Body of pancreas (tissue), 4 donors: ENCODE measurements at regions not wholly inside any gene's neighbourhood (a gene's known extent, or its start where the extent isn't known, plus 50 kb on each side); places are given as distances from the start of the nearest gene placed in this dataset.

Experiments used
- ATAC-seq: fragments of 150-250 bp; one replicate; pipeline ENCODE4 v1.9.1; 2016
- DNase-seq, 4 donors: peaks; one replicate each; pipeline ENCODE4 v3.0.0-alpha.2; 2019
- H3K27ac ChIP-seq, 4 donors: fragments of 200-600 bp; sonication (generic); 1 replicate in 3 of 4; 2 replicates in 1 of 4; pipeline versions ENCODE4 v1.5.1 to v1.6.1; 2016 to 2019; ENCODE audit warnings: mild to moderate bottlenecking in 1 of 4, mixed read lengths in 1 of 4, moderate library complexity in 1 of 4
- H3K27me3 ChIP-seq, 2 donors: fragments of 200-600 bp; sonication (generic); one replicate each; pipeline ENCODE4 v1.6.0; 2016; ENCODE audit warnings: mild to moderate bottlenecking in 1 of 2
- H3K36me3 ChIP-seq, 2 donors: fragments of 200-600 bp; sonication (generic); replicated peaks in 1 of 2; 2 replicates each; pipeline ENCODE4 v1.5.1; 2016; ENCODE audit warnings: low read depth in 2 of 2; ENCODE audit not compliant: insufficient read depth in 1 of 2
- H3K4me1 ChIP-seq: fragments of 200-600 bp; sonication (generic); one replicate; pipeline ENCODE4 v1.6.0; 2016
- H3K4me3 ChIP-seq, 2 donors: fragments of 200-600 bp; sonication (generic); 1 replicate in 1 of 2; 2 replicates in 1 of 2; pipeline ENCODE4 v1.5.1; 2016 to 2019
- H3K9me3 ChIP-seq, 3 donors: fragments of 200-600 bp; sonication (generic); 1 replicate in 2 of 3; 2 replicates in 1 of 3; pipeline ENCODE4 v1.5.1; 2016
- POLR2A ChIP-seq, 3 donors: fragments of 450-650 bp; IDR thresholded peaks; one replicate each; pipeline ENCODE4 v1.6.1; 2016; ENCODE audit warnings: antibody characterized with exemption in 3 of 3, mild to moderate bottlenecking in 2 of 3
- WGBS, 2 donors: methylation state at CpG; one replicate each; pipeline ENCODE4 v1.1.5; 2017; 5-methylcytosine and 5-hydroxymethylcytosine counted together
- intact Hi-C: fragments of 100-400 bp; cut with DNase I; formaldehyde crosslinking; loops from one replicate; pipeline ENCODE4 v1.15.1; 2023
- TF ChIP-seq, protein P1 (sequence below), 7 experiments: fragments of 450-650 bp in 4 of 7; fragments of 200-600 bp in 3 of 7; sonication (generic) in 3 of 7; IDR thresholded peaks; one replicate each; pipeline ENCODE4 v1.5.1; 2016 to 2019; ENCODE audit warnings: antibody characterized with exemption in 7 of 7

DNA sequence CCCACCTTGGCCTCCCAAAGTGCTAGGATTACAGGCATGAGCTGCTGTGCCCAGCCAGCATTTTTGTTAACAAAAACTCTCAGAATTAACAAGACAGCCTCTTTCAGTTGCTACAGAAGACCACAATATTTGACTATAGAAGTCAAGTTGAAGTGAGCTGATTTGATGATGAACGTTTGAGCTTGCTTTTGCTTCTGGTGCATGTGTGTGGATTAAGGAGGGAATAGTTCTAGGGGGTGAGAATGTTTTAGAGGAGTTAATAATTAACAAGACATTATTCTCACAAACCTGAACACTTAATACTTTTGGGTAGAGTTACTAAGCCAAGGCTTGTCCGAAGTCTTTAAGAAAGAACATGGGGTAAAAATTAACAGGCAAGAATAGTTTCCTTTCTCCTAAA, 191.6 kb downstream of the TENT4A start:
- intact Hi-C loops = no loop called here
- H3K4me3 ChIP-seq = no peak overlapping the region
- H3K27ac ChIP-seq = peak overlapping the region in 1 of 4 donors; percentile 6
- DNase-seq = no peak
- H3K9me3 ChIP-seq = no peaks in the 10 kb centered on the region
- H3K4me1 ChIP-seq = peaks cover 20% of the 10 kb centered on the region
- H3K27me3 ChIP-seq = no peaks in the 10 kb centered on the region
- peak; percentile 1 for ATAC-seq
- TF ChIP-seq, protein P1, sequence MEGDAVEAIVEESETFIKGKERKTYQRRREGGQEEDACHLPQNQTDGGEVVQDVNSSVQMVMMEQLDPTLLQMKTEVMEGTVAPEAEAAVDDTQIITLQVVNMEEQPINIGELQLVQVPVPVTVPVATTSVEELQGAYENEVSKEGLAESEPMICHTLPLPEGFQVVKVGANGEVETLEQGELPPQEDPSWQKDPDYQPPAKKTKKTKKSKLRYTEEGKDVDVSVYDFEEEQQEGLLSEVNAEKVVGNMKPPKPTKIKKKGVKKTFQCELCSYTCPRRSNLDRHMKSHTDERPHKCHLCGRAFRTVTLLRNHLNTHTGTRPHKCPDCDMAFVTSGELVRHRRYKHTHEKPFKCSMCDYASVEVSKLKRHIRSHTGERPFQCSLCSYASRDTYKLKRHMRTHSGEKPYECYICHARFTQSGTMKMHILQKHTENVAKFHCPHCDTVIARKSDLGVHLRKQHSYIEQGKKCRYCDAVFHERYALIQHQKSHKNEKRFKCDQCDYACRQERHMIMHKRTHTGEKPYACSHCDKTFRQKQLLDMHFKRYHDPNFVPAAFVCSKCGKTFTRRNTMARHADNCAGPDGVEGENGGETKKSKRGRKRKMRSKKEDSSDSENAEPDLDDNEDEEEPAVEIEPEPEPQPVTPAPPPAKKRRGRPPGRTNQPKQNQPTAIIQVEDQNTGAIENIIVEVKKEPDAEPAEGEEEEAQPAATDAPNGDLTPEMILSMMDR (IDR thresholded peaks at IDR 0.05) = no peak
- TF ChIP-seq POLR2A (IDR thresholded peaks at IDR 0.05) = no peak
- 22 to 35% methylated on average over 2 of the region's 2 CpGs for WGBS, 2 donors
- H3K36me3 ChIP-seq = no peaks in the 10 kb centered on the region

DNA sequence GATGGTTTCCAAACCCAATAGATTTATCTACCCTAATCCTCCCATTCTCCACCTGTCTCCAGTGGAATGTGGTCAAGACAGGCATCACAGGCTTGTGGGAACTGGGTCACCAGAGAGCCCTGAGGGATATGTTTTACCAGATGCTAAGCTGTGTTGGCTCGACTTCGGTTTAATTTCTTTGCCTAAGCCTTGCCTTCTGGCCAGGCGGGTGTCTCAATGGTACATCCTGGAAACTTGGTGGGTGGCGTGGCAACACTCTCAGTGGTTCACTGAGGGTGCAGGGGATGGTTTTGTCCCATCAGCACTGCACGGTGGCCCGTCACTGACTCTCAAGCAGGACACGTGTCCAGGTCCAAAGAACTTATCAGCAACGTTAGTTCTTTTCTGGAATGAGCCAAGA, 192.2 kb downstream of the TENT4A start:
- no peaks in the 10 kb centered on the region for H3K9me3 ChIP-seq
- intact Hi-C loops = no loop called here
- 70 to 75% methylated on average over 7 to 8 of the region's 8 CpGs for WGBS, 2 donors
- TF ChIP-seq, protein P1 (IDR thresholded peaks at IDR 0.05) = no peak
- TF ChIP-seq POLR2A (IDR thresholded peaks at IDR 0.05) = no peak
- DNase-seq = peak in 1 of 4 donors; percentile 6
- no peak overlapping the region for H3K4me3 ChIP-seq
- peak overlapping the region in 1 of 4 donors; percentile 6 for H3K27ac ChIP-seq
- H3K27me3 ChIP-seq = no peaks in the 10 kb centered on the region
- H3K36me3 ChIP-seq = no peaks in the 10 kb centered on the region
- H3K4me1 ChIP-seq = peaks cover 14% of the 10 kb centered on the region
- ATAC-seq = peak; percentile 5

GRCh38 chr5:6905883-6906282, 192.7 kb downstream of the TENT4A start:
- Histone ChIP-seq H3K4me1 (peaks cover 10% of the 10 kb centered on the region), H3K4me3 (no peak overlapping the region), H3K27me3 (no peaks in the 10 kb centered on the region), H3K27ac (no peak overlapping the region), H3K36me3 (no peaks in the 10 kb centered on the region), H3K9me3 (no peaks in the 10 kb centered on the region)
- peak; percentile 31 for ATAC-seq
- intact Hi-C loops = no loop called here
- no peak for DNase-seq
- no peak for TF ChIP-seq POLR2A (IDR thresholded peaks at IDR 0.05)
- TF ChIP-seq, protein P1 (IDR thresholded peaks at IDR 0.05) = no peak
- 66 to 78% methylated on average over 5 of the region's 5 CpGs for WGBS, 2 donors

DNA sequence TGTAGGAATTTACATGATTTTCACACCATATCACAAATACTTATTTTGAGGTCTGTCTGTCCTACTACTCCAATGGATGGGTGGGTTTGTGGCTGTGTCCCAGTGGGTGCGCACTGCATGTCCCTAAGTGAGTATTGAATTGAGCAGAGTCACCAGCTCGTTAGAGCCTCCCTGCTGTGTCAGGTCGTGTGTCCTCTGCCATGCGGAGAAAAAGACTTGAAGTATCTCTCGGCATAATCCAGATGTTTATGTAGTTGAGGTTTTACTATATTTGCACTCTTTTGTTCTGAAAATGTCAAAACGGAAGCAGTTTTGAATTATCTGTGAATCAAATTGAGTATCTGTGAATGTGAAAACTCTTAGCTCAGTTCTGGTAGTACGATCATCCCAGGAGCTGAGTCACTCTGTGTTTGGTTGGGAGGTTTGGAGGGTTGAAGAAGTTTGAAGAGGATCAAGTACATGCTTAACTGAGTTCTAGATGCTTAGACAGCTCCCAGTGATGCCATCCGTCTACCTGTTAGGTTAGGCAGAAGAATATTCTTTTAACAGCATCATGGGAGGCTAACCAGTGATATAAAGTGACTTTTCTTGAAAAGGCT, 194.2 kb downstream of the TENT4A start:
- H3K4me3 ChIP-seq = no peak overlapping the region
- DNase-seq (no peak), ATAC-seq (no peak)
- H3K27ac ChIP-seq = no peak overlapping the region
- intact Hi-C loops = no loop called here
- WGBS, 2 donors = 73 to 80% methylated on average over 8 of the region's 8 CpGs
- H3K4me1 ChIP-seq = peaks cover 10% of the 10 kb centered on the region
- no peaks in the 10 kb centered on the region for H3K9me3 ChIP-seq
- no peaks in the 10 kb centered on the region for H3K36me3 ChIP-seq
- TF ChIP-seq POLR2A (IDR thresholded peaks at IDR 0.05) = no peak
- TF ChIP-seq, protein P1 (IDR thresholded peaks at IDR 0.05) = no peak
- no peaks in the 10 kb centered on the region for H3K27me3 ChIP-seq

GRCh38 chr5:6909901-6910300, 196.7 kb downstream of the TENT4A start:
- Histone ChIP-seq H3K27ac (no peak overlapping the region), H3K9me3 (no peaks in the 10 kb centered on the region), H3K27me3 (no peaks in the 10 kb centered on the region), H3K4me3 (no peak overlapping the region), H3K36me3 (no peaks in the 10 kb centered on the region), H3K4me1 (peaks cover 7% of the 10 kb centered on the region)
- no peak for DNase-seq
- WGBS, 2 donors = 86 to 87% methylated on average over 4 of the region's 4 CpGs
- intact Hi-C loops = no loop called here
- ATAC-seq = no peak
- TF ChIP-seq POLR2A (IDR thresholded peaks at IDR 0.05) = no peak
- TF ChIP-seq, protein P1 (IDR thresholded peaks at IDR 0.05) = no peak
